Stimulated activated CD4-positive, alpha-beta T cell treated with anti-CD3 and anti-CD28 coated beads, Interleukin-12 subunit alpha, Interleukin-12 subunit beta, amount 100 ng/mL, for 48 hours (primary cell): ENCODE measurements at regions not wholly inside any gene's neighbourhood (a gene's known extent, or its start where the extent isn't known, plus 50 kb on each side); places are given as distances from the start of the nearest gene placed in this dataset.
"Not testable (repeated sequence)": the region's sequence is repeated elsewhere in the genome, so short reads cannot be mapped to it uniquely, and the experiment has no call there.

Source experiments
- DNase-seq, 3 donors: peaks; one replicate each; pipeline ENCODE4 v3.0.0-alpha.2; 2020; ENCODE audit warnings: low read depth in 2 of 3, low spot score in 1 of 3

DNA sequence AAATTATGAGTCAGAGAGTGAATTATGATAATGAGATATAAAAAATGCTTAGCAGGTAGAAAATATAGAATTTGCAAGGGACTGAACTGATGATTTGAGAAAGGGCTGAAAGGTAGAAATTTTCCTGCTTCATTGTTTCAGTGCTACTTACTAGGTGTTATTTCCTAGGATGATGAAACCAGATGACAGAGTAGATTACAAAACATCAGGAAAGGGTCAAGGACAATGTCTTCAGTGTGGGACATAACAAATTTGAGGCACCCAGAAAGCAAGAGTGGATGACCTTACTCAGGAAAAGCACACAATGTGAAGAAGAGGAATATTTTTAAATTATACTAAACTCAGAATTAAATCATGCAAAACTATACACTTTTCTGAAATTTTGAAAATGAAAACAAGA is 102.1 kb downstream of the SHCBP1 start:
- DNase-seq = no peak

GRCh38 chr16:46496701-46497100 is 124.5 kb downstream of the SHCBP1 start:
- DNase-seq = no peak

DNA sequence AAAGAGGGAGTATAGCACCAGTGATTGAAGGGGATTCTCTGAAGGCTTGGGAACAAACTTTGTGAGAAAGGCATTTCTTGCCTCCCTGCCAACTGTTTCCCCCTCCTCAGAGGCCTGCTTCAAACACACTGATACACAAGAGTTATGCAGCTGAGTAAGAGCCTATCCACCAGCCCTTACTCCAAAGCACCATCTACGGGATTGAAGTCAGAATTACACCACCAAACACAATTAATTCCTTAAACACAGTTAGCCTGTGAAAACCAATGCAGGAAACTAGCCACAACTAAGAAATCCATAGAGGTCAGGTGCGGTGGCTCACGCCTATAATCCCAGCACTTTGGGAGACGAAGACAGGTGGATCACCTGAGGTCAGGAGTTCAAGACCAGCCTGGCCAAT is 138.3 kb downstream of the SHCBP1 start:
- no peak for DNase-seq

DNA sequence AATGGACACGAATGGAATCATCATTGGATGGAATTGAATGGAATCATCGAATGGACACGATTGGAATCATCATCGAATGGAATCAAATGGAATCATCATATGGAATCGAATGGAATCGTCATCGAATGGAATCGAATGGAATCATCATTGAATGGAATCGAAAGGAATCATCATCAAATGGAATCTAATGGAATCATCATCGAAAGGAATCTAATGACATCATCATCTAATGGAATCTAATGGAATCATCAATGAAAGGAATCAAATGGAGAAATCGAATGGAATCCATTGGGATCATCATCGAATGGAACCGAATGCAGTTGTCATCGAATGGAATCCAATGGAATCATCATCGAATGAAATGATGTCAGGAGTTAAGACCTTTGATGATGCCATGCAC is 154.9 kb downstream of the SHCBP1 start:
- no peak for DNase-seq

GRCh38 chr16:46454801-46455200 is 166.4 kb downstream of the SHCBP1 start:
- not testable (repeated sequence) for DNase-seq

DNA sequence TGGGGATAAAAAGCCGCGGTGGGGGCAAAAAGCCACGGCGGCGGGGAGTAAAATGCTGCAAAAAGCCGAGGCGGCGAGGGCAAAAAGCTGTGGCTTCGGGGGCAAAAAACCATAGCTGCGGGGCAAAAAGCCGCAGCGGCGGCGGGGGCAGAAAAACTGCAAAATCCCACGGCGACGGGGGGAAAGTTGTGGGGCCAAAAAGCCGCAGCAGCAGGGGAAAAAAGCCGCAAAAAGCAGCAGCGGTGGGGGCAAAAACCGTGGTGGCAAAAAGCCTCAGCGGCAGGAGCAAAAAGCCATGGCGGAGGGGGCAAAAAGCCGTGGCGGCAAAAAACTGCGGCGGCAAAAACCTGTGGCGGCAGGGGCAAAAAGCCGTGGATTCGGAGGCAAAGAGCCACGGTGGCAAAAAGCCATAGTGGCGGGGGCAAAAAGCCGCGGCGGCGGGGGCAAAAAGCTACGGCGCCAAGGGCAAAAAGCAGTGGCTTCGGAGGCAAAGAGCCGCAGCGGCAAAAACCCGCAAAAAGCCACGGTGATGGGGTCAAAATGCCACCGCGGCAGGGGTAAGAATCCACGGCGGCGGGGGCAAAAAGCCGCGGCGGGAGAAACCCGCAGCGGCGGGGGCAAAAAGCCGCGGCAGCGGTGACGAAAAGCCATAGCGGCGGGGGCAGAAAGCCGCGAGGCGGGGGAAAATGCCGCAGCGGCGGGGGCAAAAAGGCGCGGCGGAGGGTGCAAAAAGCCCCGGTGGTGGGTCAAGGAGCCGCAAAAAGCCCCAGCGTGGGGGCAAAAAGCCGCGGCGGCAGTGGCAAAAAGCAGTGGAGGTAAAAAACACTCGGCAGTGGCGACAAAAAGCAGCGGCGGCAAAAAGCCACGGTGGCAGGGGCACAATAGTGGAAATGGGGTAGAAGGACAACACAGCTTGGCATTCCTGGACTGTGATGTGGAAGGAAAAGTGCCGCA is 192.8 kb downstream of the SHCBP1 start:
- DNase-seq = no peak

DNA sequence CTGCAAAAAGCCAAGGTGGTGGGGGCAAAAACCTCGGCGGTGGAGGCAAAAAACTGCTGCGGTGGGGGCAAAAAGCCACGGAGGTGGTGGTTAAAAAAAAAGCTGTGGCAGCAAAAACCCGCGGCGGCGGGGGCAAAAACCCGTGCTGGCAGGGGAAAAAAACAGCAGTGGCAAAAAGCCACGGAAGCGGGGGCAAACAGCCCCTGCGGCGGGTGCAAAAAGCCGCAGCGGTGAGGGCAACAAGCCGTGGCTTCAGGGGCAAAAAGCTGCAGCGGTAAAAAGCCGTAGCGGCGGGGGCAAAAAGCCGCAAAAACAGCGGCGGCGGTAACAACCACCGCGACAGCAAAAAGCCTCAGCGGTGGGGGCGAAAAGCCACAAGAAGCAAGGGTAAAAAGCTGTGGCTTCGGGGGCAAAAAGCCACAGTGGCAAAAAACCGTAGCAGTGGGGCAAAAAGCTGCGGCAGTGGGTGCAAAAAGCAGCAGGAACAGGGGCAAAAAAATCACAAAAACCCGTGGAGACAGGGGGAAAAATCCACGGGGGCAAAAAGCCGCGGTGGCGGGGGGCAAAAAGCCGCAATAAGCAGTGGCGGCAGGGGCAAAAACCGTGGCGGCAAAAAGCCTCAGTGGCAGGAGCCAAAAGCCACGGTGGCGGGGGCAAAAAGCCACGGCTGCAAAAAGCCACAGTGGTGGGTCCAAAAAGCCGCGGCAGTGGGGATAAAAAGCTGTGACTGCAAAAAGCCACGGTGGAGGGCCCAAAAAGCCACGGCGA is 193.7 kb downstream of the SHCBP1 start:
- DNase-seq = no peak

DNA sequence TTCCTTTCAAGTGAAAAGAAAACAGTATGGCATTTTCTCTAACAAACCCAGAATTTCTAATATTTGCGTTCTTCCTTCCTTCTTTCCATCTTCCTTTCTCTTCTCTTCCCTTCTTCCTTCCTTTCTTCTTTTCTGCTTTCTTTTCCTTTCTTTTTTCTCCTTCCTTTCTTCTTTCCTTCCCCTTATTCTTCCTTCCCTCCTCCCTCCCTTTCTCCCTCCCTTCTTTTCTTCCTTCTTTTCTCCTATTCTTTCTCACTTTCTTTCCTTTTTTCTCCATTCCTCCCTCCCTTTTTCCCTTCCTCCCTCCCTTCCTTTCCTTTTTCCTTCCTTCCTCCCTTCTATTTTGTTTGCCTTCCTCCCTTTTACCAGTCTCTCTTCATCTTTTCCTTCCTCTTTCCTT is 194.8 kb downstream of the SHCBP1 start:
- no peak for DNase-seq

GRCh38 chr16:46404028-46404427 is 217.2 kb downstream of the SHCBP1 start:
- DNase-seq = no peak

GRCh38 chr16:46398559-46398958 is 222.6 kb downstream of the SHCBP1 start:
- DNase-seq = not testable (repeated sequence)

GRCh38 chr16:46396883-46397270 is 224.3 kb downstream of the SHCBP1 start:
- DNase-seq = not testable (repeated sequence)

- peak in 1 of 3 donors; percentile 25 for DNase-seq
These were observed 224.9 kb downstream of the SHCBP1 start for GRCh38 chr16:46396131-46396882.

- not testable (repeated sequence) for DNase-seq
These were observed 225.7 kb downstream of the SHCBP1 start for GRCh38 chr16:46395391-46395921.

DNA sequence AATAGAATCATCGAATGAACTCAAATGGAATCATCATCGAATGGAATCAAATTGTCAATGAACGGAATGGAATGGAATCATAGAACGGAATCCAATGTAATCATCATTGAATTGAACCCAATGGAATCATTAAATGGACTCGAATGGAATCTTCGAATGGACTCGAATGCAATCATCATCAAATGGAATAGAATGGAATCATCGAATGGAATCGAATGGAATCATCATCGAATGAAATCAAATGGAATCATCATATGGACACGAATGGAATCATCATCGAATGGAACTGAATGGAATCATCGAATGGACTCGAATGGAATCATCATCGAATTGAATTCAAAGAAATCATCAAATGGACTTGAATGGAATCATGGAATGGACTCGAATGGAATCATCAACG is 226.2 kb downstream of the SHCBP1 start:
- not testable (repeated sequence) for DNase-seq

- not testable (repeated sequence) for DNase-seq
These were observed 227.0 kb downstream of the SHCBP1 start for GRCh38 chr16:46394149-46394548.

- peak in 1 of 3 donors; percentile 42 for DNase-seq
These were observed 228.1 kb downstream of the SHCBP1 start for GRCh38 chr16:46392930-46393722.

GRCh38 chr16:46390660-46391462 is 230.3 kb downstream of the SHCBP1 start:
- peak in 1 of 3 donors; percentile 91 for DNase-seq

GRCh38 chr16:46389561-46390041 is 231.6 kb downstream of the SHCBP1 start:
- peak in 2 of 3 donors; percentile 21 to 99 for DNase-seq

GRCh38 chr16:46388939-46389491 is 232.2 kb downstream of the SHCBP1 start:
- not testable (repeated sequence) for DNase-seq
